H9 (cell line): ENCODE measurements at regions not wholly inside any gene's neighbourhood (a gene's known extent, or its start where the extent isn't known, plus 50 kb on each side); places are given as distances from the start of the nearest gene placed in this dataset.

Source experiments
- DNase-seq: peaks from one replicate; pipeline ENCODE4 v3.0.0-alpha.2; 2017
- H2AFZ ChIP-seq: one replicate; pipeline ENCODE4 v1.6.1; 2013; ENCODE audit warnings: mild to moderate bottlenecking, low read length, control low read depth, moderate library complexity
- H2AK5ac ChIP-seq: 2 replicates; pipeline ENCODE4 v1.6.1; 2013; ENCODE audit warnings: low read length, control low read depth, mixed read lengths; ENCODE audit not compliant: insufficient read length
- H2BK120ac ChIP-seq: one replicate; pipeline ENCODE4 v1.6.1; 2013; ENCODE audit warnings: low read depth, mild to moderate bottlenecking, low read length, control low read depth, inconsistent platforms; ENCODE audit not compliant: poor library complexity, severe bottlenecking
- H2BK12ac ChIP-seq: 2 replicates; pipeline ENCODE4 v1.6.1; 2013; ENCODE audit warnings: low read length, control low read depth, mixed read lengths, low read depth; ENCODE audit not compliant: insufficient read length
- H2BK15ac ChIP-seq: 2 replicates; pipeline ENCODE4 v1.6.1; 2013; ENCODE audit warnings: low read depth, low read length, control low read depth
- H2BK20ac ChIP-seq: one replicate; pipeline ENCODE4 v1.6.1; 2013; ENCODE audit warnings: low read depth, mild to moderate bottlenecking, low read length, control low read depth, inconsistent platforms; ENCODE audit not compliant: poor library complexity, severe bottlenecking
- H2BK5ac ChIP-seq: 2 replicates; pipeline ENCODE4 v1.6.1; 2013; ENCODE audit warnings: low read length, control low read depth, mixed read lengths; ENCODE audit not compliant: insufficient read length
- H3K14ac ChIP-seq: 2 replicates; pipeline ENCODE4 v1.6.1; 2013; ENCODE audit warnings: low read length, control low read depth; ENCODE audit not compliant: insufficient read depth
- H3K18ac ChIP-seq: 2 replicates; pipeline ENCODE4 v1.6.1; 2013; ENCODE audit warnings: low read depth, mild to moderate bottlenecking, mixed read lengths, low read length, control low read depth; ENCODE audit not compliant: insufficient read length
- H3K23ac ChIP-seq: 2 replicates; pipeline ENCODE4 v1.6.1; 2013; ENCODE audit warnings: low read length, control low read depth, mixed read lengths, low read depth; ENCODE audit not compliant: insufficient read length
- H3K23me2 ChIP-seq: 2 replicates; pipeline ENCODE4 v1.6.1; 2013; ENCODE audit warnings: low read depth, mild to moderate bottlenecking, mixed read lengths, low read length, control low read depth; ENCODE audit not compliant: insufficient read length, poor library complexity, severe bottlenecking
- H3K27ac ChIP-seq: 2 replicates; pipeline ENCODE4 v1.5.1; 2013; ENCODE audit warnings: low read length, control low read depth, mixed read lengths, low read depth; ENCODE audit not compliant: insufficient read length
- H3K27me3 ChIP-seq: 2 replicates; pipeline ENCODE4 v1.6.1; 2013; ENCODE audit warnings: low read length, control low read depth, inconsistent platforms; ENCODE audit not compliant: insufficient read depth
- H3K4ac ChIP-seq: 2 replicates; pipeline ENCODE4 v1.6.1; 2013; ENCODE audit warnings: low read depth, mild to moderate bottlenecking, control low read depth, inconsistent platforms, low read length, moderate library complexity
- H3K4me1 ChIP-seq: 2 replicates; pipeline ENCODE4 v1.6.1; 2013; ENCODE audit warnings: low read length, control low read depth, inconsistent platforms; ENCODE audit not compliant: insufficient read depth
- H3K4me2 ChIP-seq: 2 replicates; pipeline ENCODE4 v1.6.1; 2013; ENCODE audit warnings: low read length, control low read depth, mixed read lengths; ENCODE audit not compliant: insufficient read length, insufficient read depth
- H3K56ac ChIP-seq: 2 replicates; pipeline ENCODE4 v1.6.1; 2013; ENCODE audit warnings: low read depth, mild to moderate bottlenecking, mixed read lengths, low read length, control low read depth; ENCODE audit not compliant: insufficient read length
- H3K79me1 ChIP-seq: 2 replicates; pipeline ENCODE4 v1.6.1; 2013; ENCODE audit warnings: low read depth, mild to moderate bottlenecking, moderate library complexity, low read length, control low read depth, inconsistent platforms; ENCODE audit not compliant: insufficient read depth, poor library complexity, severe bottlenecking
- H3K79me2 ChIP-seq: 2 replicates; pipeline ENCODE4 v1.6.1; 2013; ENCODE audit warnings: low read length, control low read depth, inconsistent platforms; ENCODE audit not compliant: insufficient read depth
- H3K9ac ChIP-seq: 2 replicates; pipeline ENCODE4 v1.6.1; 2013; ENCODE audit warnings: low read length, control low read depth, mixed read lengths; ENCODE audit not compliant: insufficient read length; ENCODE audit errors: extremely low read depth
- H3K9me3 ChIP-seq: one replicate; pipeline ENCODE4 v1.6.1; 2013; ENCODE audit warnings: low read depth, low read length, inconsistent platforms; ENCODE audit not compliant: control insufficient read depth
- H3T11ph ChIP-seq: one replicate; pipeline ENCODE4 v1.6.1; 2013; ENCODE audit warnings: mild to moderate bottlenecking, low read length, control low read depth, inconsistent platforms
- H4K20me1 ChIP-seq: one replicate; pipeline ENCODE4 v1.6.1; 2013; ENCODE audit not compliant: control insufficient read depth, insufficient read length, insufficient read depth
- H4K5ac ChIP-seq: 2 replicates; pipeline ENCODE4 v1.6.1; 2013; ENCODE audit warnings: low read depth, mild to moderate bottlenecking, mixed read lengths, low read length, control low read depth; ENCODE audit not compliant: insufficient read length
- H4K8ac ChIP-seq: replicated peaks from 2 replicates; pipeline ENCODE4 v1.6.1; 2013; ENCODE audit warnings: low read length, control low read depth, mixed read lengths, low read depth; ENCODE audit not compliant: insufficient read length
- H4K91ac ChIP-seq: 2 replicates; pipeline ENCODE4 v1.6.1; 2013; ENCODE audit warnings: low read depth, mild to moderate bottlenecking, moderate library complexity, mixed read lengths, low read length, control low read depth; ENCODE audit not compliant: insufficient read length
- H3K27ac Mint-ChIP-seq, 3 experiments: 2 replicates in 2 of 3; 3 replicates in 1 of 3; pipeline ENCODE4 v1.8.0; 2020 to 2021; ENCODE audit warnings: mixed read lengths in 3 of 3, mild to moderate bottlenecking in 1 of 3, moderate library complexity in 1 of 3
- H3K27me3 Mint-ChIP-seq: 2 replicates; pipeline ENCODE4 v1.8.0; 2021; ENCODE audit warnings: low read depth, mild to moderate bottlenecking, moderate library complexity, mixed read lengths
- H3K36me3 Mint-ChIP-seq, 3 experiments: 2 replicates in 2 of 3; 3 replicates in 1 of 3; pipeline ENCODE4 v1.8.0; 2020 to 2021; ENCODE audit warnings: low read depth in 3 of 3, mixed read lengths in 3 of 3; ENCODE audit not compliant: insufficient read depth in 1 of 3
- H3K4me1 Mint-ChIP-seq, 2 experiments: 2 replicates each; pipeline ENCODE4 v1.8.0; 2020; ENCODE audit warnings: mixed read lengths in 2 of 2
- H3K4me3 Mint-ChIP-seq, 2 experiments: 2 replicates in 1 of 2; 3 replicates in 1 of 2; pipeline ENCODE4 v1.8.0; 2020 to 2021; ENCODE audit warnings: mild to moderate bottlenecking in 2 of 2, mixed read lengths in 2 of 2, moderate library complexity in 1 of 2
- H3K9me3 Mint-ChIP-seq, 2 experiments: 2 replicates in 1 of 2; 3 replicates in 1 of 2; pipeline ENCODE4 v1.8.0; 2020; ENCODE audit warnings: mild to moderate bottlenecking in 2 of 2, mixed read lengths in 2 of 2, moderate library complexity in 1 of 2
- WGBS: extraction: QIAGEN DNeasy Blood & Tissue Kit; methylation state at CpG from one replicate; pipeline ENCODE4 v1.1.7; 2013; ENCODE audit warnings: missing lambda C conversion rate, low lambda C conversion rate, mixed read lengths; ENCODE audit not compliant: insufficient read length; ENCODE audit errors: extremely low coverage; 5-methylcytosine and 5-hydroxymethylcytosine counted together
- TF ChIP-seq, protein P1 (sequence below): fragments of 200-600 bp; sonication (generic); conservative IDR thresholded peaks from 3 replicates; pipeline ENCODE4 v1.8.0; 2021; ENCODE audit warnings: antibody characterized with exemption, mild to moderate bottlenecking

DNA sequence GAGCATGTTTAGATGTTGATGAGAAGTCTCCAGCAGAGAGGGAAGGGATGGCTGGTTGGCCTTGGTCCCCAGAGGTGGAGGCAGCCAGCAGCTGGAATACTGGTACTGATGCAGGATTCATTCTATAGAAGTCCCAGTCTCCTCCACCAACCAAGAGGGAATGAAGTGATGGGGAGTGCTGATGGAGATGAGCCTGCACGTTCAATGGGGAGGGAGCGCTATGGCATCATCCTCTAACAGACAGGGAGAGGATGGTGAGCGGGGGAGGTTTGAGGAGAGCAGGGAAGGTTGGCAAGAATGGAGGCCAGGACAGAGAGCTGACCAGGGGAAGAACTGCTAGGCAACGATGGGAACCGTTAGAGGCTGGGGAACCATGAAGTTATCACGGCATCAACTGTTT lies 159.8 kb upstream of the MVB12B start:
- Histone ChIP-seq H3K18ac (no peak overlapping the region), H2BK12ac (no peak overlapping the region), H3K9me3 (no peaks in the 10 kb centered on the region), H2AK5ac (no peak overlapping the region), H3K79me1 (no peaks in the 10 kb centered on the region), H2AFZ (no peak overlapping the region), H3K23ac (no peak overlapping the region), H3T11ph (no peak overlapping the region), H4K5ac (no peak overlapping the region), H4K8ac (no peak overlapping the region), H2BK120ac (no peak overlapping the region), H4K91ac (no peak overlapping the region), H3K4me1 (no peaks in the 10 kb centered on the region), H2BK5ac (no peak overlapping the region), H3K4me2 (no peak overlapping the region), H3K4ac (no peak overlapping the region), H3K23me2 (no peaks in the 10 kb centered on the region), H3K79me2 (no peaks in the 10 kb centered on the region), H3K27ac (no peak overlapping the region), H3K14ac (no peak overlapping the region), H3K27me3 (no peaks in the 10 kb centered on the region; the same call in 1 of the 2 replicates), H3K56ac (no peak overlapping the region), H4K20me1 (no peaks in the 10 kb centered on the region), H3K9ac (no peak overlapping the region), H2BK20ac (no peak overlapping the region), H2BK15ac (no peak overlapping the region)
- Mint-ChIP-seq H3K36me3 (no peaks in the 10 kb centered on the region; a peak in 2 of 7 replicates), H3K4me1 (peaks cover 0 to 5% of the 10 kb centered on the region in 2 experiments; a peak in 1 of 4 replicates), H3K27me3 (peaks cover 25% of the 10 kb centered on the region), H3K9me3 (no peaks in the 10 kb centered on the region; a peak in 3 of 5 replicates), H3K4me3 (no peak overlapping the region), H3K27ac (no peak overlapping the region)
- TF ChIP-seq, protein P1, sequence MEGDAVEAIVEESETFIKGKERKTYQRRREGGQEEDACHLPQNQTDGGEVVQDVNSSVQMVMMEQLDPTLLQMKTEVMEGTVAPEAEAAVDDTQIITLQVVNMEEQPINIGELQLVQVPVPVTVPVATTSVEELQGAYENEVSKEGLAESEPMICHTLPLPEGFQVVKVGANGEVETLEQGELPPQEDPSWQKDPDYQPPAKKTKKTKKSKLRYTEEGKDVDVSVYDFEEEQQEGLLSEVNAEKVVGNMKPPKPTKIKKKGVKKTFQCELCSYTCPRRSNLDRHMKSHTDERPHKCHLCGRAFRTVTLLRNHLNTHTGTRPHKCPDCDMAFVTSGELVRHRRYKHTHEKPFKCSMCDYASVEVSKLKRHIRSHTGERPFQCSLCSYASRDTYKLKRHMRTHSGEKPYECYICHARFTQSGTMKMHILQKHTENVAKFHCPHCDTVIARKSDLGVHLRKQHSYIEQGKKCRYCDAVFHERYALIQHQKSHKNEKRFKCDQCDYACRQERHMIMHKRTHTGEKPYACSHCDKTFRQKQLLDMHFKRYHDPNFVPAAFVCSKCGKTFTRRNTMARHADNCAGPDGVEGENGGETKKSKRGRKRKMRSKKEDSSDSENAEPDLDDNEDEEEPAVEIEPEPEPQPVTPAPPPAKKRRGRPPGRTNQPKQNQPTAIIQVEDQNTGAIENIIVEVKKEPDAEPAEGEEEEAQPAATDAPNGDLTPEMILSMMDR, result no peak
- no peak for DNase-seq
- no CpG with 5 or more reads among the region's 6 CpGs for WGBS
